PC-3 (cell line): ENCODE measurements at regions not wholly inside any gene's neighbourhood (a gene's known extent, or its start where the extent isn't known, plus 50 kb on each side); places are given as distances from the start of the nearest gene placed in this dataset.

Source experiments
- ATAC-seq: fragments of 200-7000 bp; cut with Tn5 transposase; 2 replicates; pipeline ENCODE4 v1.9.1; 2020; ENCODE audit warnings: mild to moderate bottlenecking, moderate library complexity
- BruUV-seq: library from RNA; stranded (reverse); fragments of 400-500 nt; replicated peaks from 2 replicates; lab custom pipeline; 2021; lab: Mats Ljungman, UMichigan
- CTCF ChIA-PET: fragments of 300-600 bp; sonication (Branson Sonifier 250); formaldehyde crosslinking; loops from one replicate; lab custom pipeline; 2022; ENCODE audit warnings: antibody characterized with exemption; lab: Charles Lee
- POLR2A ChIA-PET: fragments of 300-600 bp; sonication (Branson Sonifier 250); formaldehyde crosslinking; loops from one replicate; lab custom pipeline; 2022; ENCODE audit warnings: antibody characterized with exemption; ENCODE audit not compliant: unreplicated experiment; lab: Charles Lee
- DNase-seq: peaks from one replicate; pipeline ENCODE4 v3.0.0-alpha.2; 2015
- H2AFZ ChIP-seq: fragments of 300-600 bp; sonication (generic); 2 replicates; pipeline ENCODE4 v1.6.0; 2016; ENCODE audit warnings: antibody characterized with exemption, low read length
- H3F3A ChIP-seq: fragments of 300-600 bp; sonication (generic); one replicate; pipeline ENCODE4 v1.6.0; 2017; ENCODE audit warnings: antibody characterized with exemption, low read length, control low read depth, mild to moderate bottlenecking; ENCODE audit not compliant: unreplicated experiment
- H3K27ac ChIP-seq: fragments of 300-600 bp; sonication (generic); 2 replicates; pipeline ENCODE4 v1.5.1; 2016; ENCODE audit warnings: mild to moderate bottlenecking, low read length
- H3K27me3 ChIP-seq: fragments of 300-600 bp; sonication (generic); 2 replicates; pipeline ENCODE4 v1.6.1; 2016; ENCODE audit warnings: low read length, mixed read lengths
- H3K36me3 ChIP-seq: fragments of 300-600 bp; sonication (generic); 2 replicates; pipeline ENCODE4 v1.6.1; 2016; ENCODE audit warnings: low read depth, mixed run types, low read length, mixed read lengths
- H3K4me1 ChIP-seq: fragments of 300-600 bp; sonication (generic); 2 replicates; pipeline ENCODE4 v1.5.1; 2016; ENCODE audit warnings: low read length; ENCODE audit not compliant: insufficient read depth
- H3K4me2 ChIP-seq: fragments of 300-600 bp; sonication (generic); 2 replicates; pipeline ENCODE4 v1.6.0; 2016; ENCODE audit warnings: low read length
- H3K4me3 ChIP-seq: fragments of 300-600 bp; sonication (generic); 2 replicates; pipeline ENCODE4 v1.5.1; 2016; ENCODE audit warnings: mild to moderate bottlenecking, low read length, mixed read lengths
- H3K79me2 ChIP-seq: fragments of 300-600 bp; sonication (generic); 2 replicates; pipeline ENCODE4 v1.6.1; 2017; ENCODE audit warnings: low read length, mixed read lengths
- H3K9ac ChIP-seq: fragments of 300-600 bp; sonication (generic); 2 replicates; pipeline ENCODE4 v1.6.0; 2016; ENCODE audit warnings: mild to moderate bottlenecking, low read length
- H3K9me2 ChIP-seq: fragments of 300-600 bp; sonication (generic); replicated peaks from 2 replicates; pipeline ENCODE4 v1.6.1; 2016; ENCODE audit warnings: mixed run types, low read length, mixed read lengths
- H3K9me3 ChIP-seq: fragments of 300-600 bp; sonication (generic); 2 replicates; pipeline ENCODE4 v1.6.1; 2016; ENCODE audit warnings: low read length, mixed read lengths
- H4K20me1 ChIP-seq: fragments of 300-600 bp; sonication (generic); 2 replicates; pipeline ENCODE4 v1.6.1; 2016; ENCODE audit warnings: low read length, mixed read lengths
- CTCF ChIP-seq: fragments of 300-600 bp; sonication (generic); conservative IDR thresholded peaks from 2 replicates; pipeline ENCODE4 v1.5.1; 2017; ENCODE audit warnings: antibody characterized with exemption, low read depth, mild to moderate bottlenecking, low read length
- EZH2 ChIP-seq: fragments of 300-600 bp; sonication (generic); IDR thresholded peaks from one replicate; pipeline ENCODE4 v1.6.1; 2017; ENCODE audit warnings: antibody characterized with exemption, mild to moderate bottlenecking, low read length; ENCODE audit not compliant: unreplicated experiment
- EZH2phosphoT487 ChIP-seq: fragments of 300-600 bp; sonication (generic); IDR thresholded peaks from 2 replicates; pipeline ENCODE4 v1.6.1; 2018; ENCODE audit warnings: mild to moderate bottlenecking, antibody characterized with exemption, low read length, borderline replicate concordance
- intact Hi-C: fragments of 100-400 bp; cut with micrococcal nuclease; formaldehyde crosslinking; loops from 2 replicates; pipeline ENCODE4 v1.9.0; 2023

DNA sequence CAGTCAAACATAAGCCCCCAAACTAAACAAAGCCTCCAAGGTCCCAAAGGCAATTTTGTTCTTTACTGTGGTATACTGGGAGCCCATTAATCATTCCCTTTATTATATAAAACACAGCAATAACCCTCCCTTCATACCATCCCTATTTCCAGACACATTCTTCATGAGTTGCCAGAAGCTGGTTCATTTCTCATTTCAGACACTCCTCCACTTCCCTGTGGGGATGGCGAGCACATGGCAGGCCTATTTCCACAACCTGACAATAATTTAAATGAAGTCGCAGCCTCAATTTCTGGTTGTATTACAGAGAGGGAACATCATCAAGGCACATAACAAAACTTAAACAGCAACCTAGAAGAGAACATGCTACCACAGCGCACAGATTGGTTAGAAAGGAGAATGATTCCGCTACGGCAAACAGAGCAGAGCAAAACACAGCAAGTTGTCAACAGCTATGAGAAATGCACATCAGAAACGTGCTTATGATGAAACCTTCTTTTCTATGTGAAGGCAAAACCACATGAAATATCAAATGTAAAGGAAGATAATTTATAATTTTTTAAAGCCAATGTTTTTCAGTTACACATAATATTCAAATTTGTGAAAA lies 63.3 kb upstream of the ARHGEF3 start:
- no TSS peak for BruUV-seq
- POLR2A ChIA-PET: interaction anchor here (0.6 kb wide), 1 partner anchor 696 kb away, joined by 3 read pairs; no protein-coding TSS in a partner anchor
- no peaks in the 10 kb centered on the region for H3K36me3 ChIP-seq
- DNase-seq: no peak
- no peaks in the 10 kb centered on the region for H3K9me3 ChIP-seq
- H3K9ac ChIP-seq: no peak overlapping the region
- H3K4me2 ChIP-seq: no peak overlapping the region
- H2AFZ ChIP-seq: no peak overlapping the region
- H3K27ac ChIP-seq: no peak overlapping the region
- H3F3A ChIP-seq: no peaks in the 10 kb centered on the region
- H3K9me2 ChIP-seq: no peaks in the 10 kb centered on the region
- no peaks in the 10 kb centered on the region for H3K27me3 ChIP-seq
- no peak overlapping the region for H3K4me3 ChIP-seq
- H4K20me1 ChIP-seq: no peaks in the 10 kb centered on the region
- intact Hi-C loops: no loop called here
- H3K4me1 ChIP-seq: peaks cover 26% of the 10 kb centered on the region
- no peak for ATAC-seq
- TF ChIP-seq EZH2 (no peak), CTCF (no peak), EZH2phosphoT487 (no peak)
- CTCF ChIA-PET: interaction anchor here (0.9 kb wide), 2 partner anchors 43 to 163 kb away, joined by 4 read pairs; no protein-coding TSS in a partner anchor
- no peaks in the 10 kb centered on the region for H3K79me2 ChIP-seq

DNA sequence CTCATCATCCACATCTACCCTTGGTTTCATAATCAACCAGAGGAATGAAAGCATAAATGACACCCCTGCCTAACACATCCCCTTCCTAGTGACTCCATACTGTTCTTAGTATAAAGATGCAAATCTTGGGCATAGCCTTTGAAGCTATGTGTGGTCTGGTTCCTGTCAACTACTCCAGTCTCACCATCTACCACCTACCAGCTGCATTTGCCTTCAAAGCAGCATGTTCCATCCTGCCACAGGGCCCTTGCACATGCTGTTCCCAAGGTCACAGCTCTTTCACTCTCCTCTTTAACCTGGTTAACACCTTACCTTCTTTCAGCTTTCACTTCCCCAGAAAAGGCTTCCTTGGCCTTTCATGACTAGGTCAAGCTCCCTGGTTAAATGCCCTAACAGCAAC lies 62.3 kb upstream of the ARHGEF3 start:
- H3K4me2 ChIP-seq: no peak overlapping the region
- CTCF ChIA-PET: interaction anchor here (0.9 kb wide), 1 partner anchor 162 kb away, joined by 4 read pairs; no protein-coding TSS in a partner anchor
- H3K9me2 ChIP-seq: no peaks in the 10 kb centered on the region
- ATAC-seq: no peak
- intact Hi-C loops: no loop called here
- no peaks in the 10 kb centered on the region for H3K79me2 ChIP-seq
- H3K9ac ChIP-seq: no peak overlapping the region
- POLR2A ChIA-PET: no interaction called here
- H3K27me3 ChIP-seq: no peaks in the 10 kb centered on the region
- BruUV-seq: no TSS peak
- no peak overlapping the region for H2AFZ ChIP-seq
- no peak for DNase-seq
- H3K9me3 ChIP-seq: no peaks in the 10 kb centered on the region
- TF ChIP-seq CTCF (no peak), EZH2 (no peak), EZH2phosphoT487 (no peak)
- no peaks in the 10 kb centered on the region for H4K20me1 ChIP-seq
- peaks cover 18% of the 10 kb centered on the region for H3K4me1 ChIP-seq
- no peak overlapping the region for H3K27ac ChIP-seq
- H3K36me3 ChIP-seq: no peaks in the 10 kb centered on the region
- H3F3A ChIP-seq: no peaks in the 10 kb centered on the region
- H3K4me3 ChIP-seq: no peak overlapping the region
